OCI-LY1 (cell line): ENCODE measurements at regions not wholly inside any gene's neighbourhood (a gene's known extent, or its start where the extent isn't known, plus 50 kb on each side); places are given as distances from the start of the nearest gene placed in this dataset.

Experiments
- EZH2 ChIP-seq: fragments of 200-600 bp; sonication (generic), shearing (Covaris generic); IDR thresholded peaks from 2 replicates; pipeline ENCODE4 v1.8.0; 2017; ENCODE audit warnings: borderline replicate concordance, mixed run types, mild to moderate bottlenecking, antibody characterized with exemption, low read length, moderate library complexity, mixed read lengths
- TF ChIP-seq, protein P1 (sequence below): fragments of 200-600 bp; sonication (generic), shearing (Covaris generic); IDR thresholded peaks from 2 replicates; pipeline ENCODE4 v1.5.1; 2017; ENCODE audit warnings: mild to moderate bottlenecking, antibody characterized with exemption, low read length, moderate library complexity, mixed read lengths

DNA sequence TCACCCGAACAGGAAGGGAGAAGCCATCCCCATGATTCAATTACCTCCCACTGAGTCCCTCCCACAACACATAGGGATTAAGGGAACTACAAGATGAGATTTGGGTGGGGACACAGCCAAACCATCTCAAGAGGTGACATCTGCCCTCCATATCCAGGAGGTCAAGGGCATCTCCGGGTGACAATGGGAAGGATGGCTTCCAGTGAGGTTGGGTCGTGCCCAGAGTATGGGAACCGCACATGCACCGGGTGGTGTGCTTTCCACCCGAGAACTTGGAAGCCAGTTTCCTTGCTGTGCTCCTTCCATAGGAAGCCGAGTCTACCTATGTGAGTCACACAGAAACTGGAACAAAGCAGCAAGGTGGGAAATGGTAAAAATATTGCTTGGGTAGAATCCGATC lies 216.9 kb upstream of the SALL3 start:
- TF ChIP-seq, protein P1, sequence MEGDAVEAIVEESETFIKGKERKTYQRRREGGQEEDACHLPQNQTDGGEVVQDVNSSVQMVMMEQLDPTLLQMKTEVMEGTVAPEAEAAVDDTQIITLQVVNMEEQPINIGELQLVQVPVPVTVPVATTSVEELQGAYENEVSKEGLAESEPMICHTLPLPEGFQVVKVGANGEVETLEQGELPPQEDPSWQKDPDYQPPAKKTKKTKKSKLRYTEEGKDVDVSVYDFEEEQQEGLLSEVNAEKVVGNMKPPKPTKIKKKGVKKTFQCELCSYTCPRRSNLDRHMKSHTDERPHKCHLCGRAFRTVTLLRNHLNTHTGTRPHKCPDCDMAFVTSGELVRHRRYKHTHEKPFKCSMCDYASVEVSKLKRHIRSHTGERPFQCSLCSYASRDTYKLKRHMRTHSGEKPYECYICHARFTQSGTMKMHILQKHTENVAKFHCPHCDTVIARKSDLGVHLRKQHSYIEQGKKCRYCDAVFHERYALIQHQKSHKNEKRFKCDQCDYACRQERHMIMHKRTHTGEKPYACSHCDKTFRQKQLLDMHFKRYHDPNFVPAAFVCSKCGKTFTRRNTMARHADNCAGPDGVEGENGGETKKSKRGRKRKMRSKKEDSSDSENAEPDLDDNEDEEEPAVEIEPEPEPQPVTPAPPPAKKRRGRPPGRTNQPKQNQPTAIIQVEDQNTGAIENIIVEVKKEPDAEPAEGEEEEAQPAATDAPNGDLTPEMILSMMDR = no peak
- TF ChIP-seq EZH2 = no peak
